H9 (cell line): ENCODE measurements at regions not wholly inside any gene's neighbourhood (a gene's known extent, or its start where the extent isn't known, plus 50 kb on each side); places are given as distances from the start of the nearest gene placed in this dataset.
A peak's percentile ranks its signal among the peaks of the same experiment; 100 is the strongest.

Source experiments
- DNase-seq: peaks from one replicate; pipeline ENCODE4 v3.0.0-alpha.2; 2017
- H2AFZ ChIP-seq: one replicate; pipeline ENCODE4 v1.6.1; 2013; ENCODE audit warnings: mild to moderate bottlenecking, low read length, control low read depth, moderate library complexity
- H2AK5ac ChIP-seq: 2 replicates; pipeline ENCODE4 v1.6.1; 2013; ENCODE audit warnings: low read length, control low read depth, mixed read lengths; ENCODE audit not compliant: insufficient read length
- H2BK120ac ChIP-seq: one replicate; pipeline ENCODE4 v1.6.1; 2013; ENCODE audit warnings: low read depth, mild to moderate bottlenecking, low read length, control low read depth, inconsistent platforms; ENCODE audit not compliant: poor library complexity, severe bottlenecking
- H2BK12ac ChIP-seq: 2 replicates; pipeline ENCODE4 v1.6.1; 2013; ENCODE audit warnings: low read length, control low read depth, mixed read lengths, low read depth; ENCODE audit not compliant: insufficient read length
- H2BK15ac ChIP-seq: 2 replicates; pipeline ENCODE4 v1.6.1; 2013; ENCODE audit warnings: low read depth, low read length, control low read depth
- H2BK20ac ChIP-seq: one replicate; pipeline ENCODE4 v1.6.1; 2013; ENCODE audit warnings: low read depth, mild to moderate bottlenecking, low read length, control low read depth, inconsistent platforms; ENCODE audit not compliant: poor library complexity, severe bottlenecking
- H2BK5ac ChIP-seq: 2 replicates; pipeline ENCODE4 v1.6.1; 2013; ENCODE audit warnings: low read length, control low read depth, mixed read lengths; ENCODE audit not compliant: insufficient read length
- H3K14ac ChIP-seq: 2 replicates; pipeline ENCODE4 v1.6.1; 2013; ENCODE audit warnings: low read length, control low read depth; ENCODE audit not compliant: insufficient read depth
- H3K18ac ChIP-seq: 2 replicates; pipeline ENCODE4 v1.6.1; 2013; ENCODE audit warnings: low read depth, mild to moderate bottlenecking, mixed read lengths, low read length, control low read depth; ENCODE audit not compliant: insufficient read length
- H3K23ac ChIP-seq: 2 replicates; pipeline ENCODE4 v1.6.1; 2013; ENCODE audit warnings: low read length, control low read depth, mixed read lengths, low read depth; ENCODE audit not compliant: insufficient read length
- H3K23me2 ChIP-seq: 2 replicates; pipeline ENCODE4 v1.6.1; 2013; ENCODE audit warnings: low read depth, mild to moderate bottlenecking, mixed read lengths, low read length, control low read depth; ENCODE audit not compliant: insufficient read length, poor library complexity, severe bottlenecking
- H3K27ac ChIP-seq: 2 replicates; pipeline ENCODE4 v1.5.1; 2013; ENCODE audit warnings: low read length, control low read depth, mixed read lengths, low read depth; ENCODE audit not compliant: insufficient read length
- H3K27me3 ChIP-seq: 2 replicates; pipeline ENCODE4 v1.6.1; 2013; ENCODE audit warnings: low read length, control low read depth, inconsistent platforms; ENCODE audit not compliant: insufficient read depth
- H3K4ac ChIP-seq: 2 replicates; pipeline ENCODE4 v1.6.1; 2013; ENCODE audit warnings: low read depth, mild to moderate bottlenecking, control low read depth, inconsistent platforms, low read length, moderate library complexity
- H3K4me1 ChIP-seq: 2 replicates; pipeline ENCODE4 v1.6.1; 2013; ENCODE audit warnings: low read length, control low read depth, inconsistent platforms; ENCODE audit not compliant: insufficient read depth
- H3K4me2 ChIP-seq: 2 replicates; pipeline ENCODE4 v1.6.1; 2013; ENCODE audit warnings: low read length, control low read depth, mixed read lengths; ENCODE audit not compliant: insufficient read length, insufficient read depth
- H3K56ac ChIP-seq: 2 replicates; pipeline ENCODE4 v1.6.1; 2013; ENCODE audit warnings: low read depth, mild to moderate bottlenecking, mixed read lengths, low read length, control low read depth; ENCODE audit not compliant: insufficient read length
- H3K79me1 ChIP-seq: 2 replicates; pipeline ENCODE4 v1.6.1; 2013; ENCODE audit warnings: low read depth, mild to moderate bottlenecking, moderate library complexity, low read length, control low read depth, inconsistent platforms; ENCODE audit not compliant: insufficient read depth, poor library complexity, severe bottlenecking
- H3K79me2 ChIP-seq: 2 replicates; pipeline ENCODE4 v1.6.1; 2013; ENCODE audit warnings: low read length, control low read depth, inconsistent platforms; ENCODE audit not compliant: insufficient read depth
- H3K9ac ChIP-seq: 2 replicates; pipeline ENCODE4 v1.6.1; 2013; ENCODE audit warnings: low read length, control low read depth, mixed read lengths; ENCODE audit not compliant: insufficient read length; ENCODE audit errors: extremely low read depth
- H3K9me3 ChIP-seq: one replicate; pipeline ENCODE4 v1.6.1; 2013; ENCODE audit warnings: low read depth, low read length, inconsistent platforms; ENCODE audit not compliant: control insufficient read depth
- H3T11ph ChIP-seq: one replicate; pipeline ENCODE4 v1.6.1; 2013; ENCODE audit warnings: mild to moderate bottlenecking, low read length, control low read depth, inconsistent platforms
- H4K20me1 ChIP-seq: one replicate; pipeline ENCODE4 v1.6.1; 2013; ENCODE audit not compliant: control insufficient read depth, insufficient read length, insufficient read depth
- H4K5ac ChIP-seq: 2 replicates; pipeline ENCODE4 v1.6.1; 2013; ENCODE audit warnings: low read depth, mild to moderate bottlenecking, mixed read lengths, low read length, control low read depth; ENCODE audit not compliant: insufficient read length
- H4K8ac ChIP-seq: replicated peaks from 2 replicates; pipeline ENCODE4 v1.6.1; 2013; ENCODE audit warnings: low read length, control low read depth, mixed read lengths, low read depth; ENCODE audit not compliant: insufficient read length
- H4K91ac ChIP-seq: 2 replicates; pipeline ENCODE4 v1.6.1; 2013; ENCODE audit warnings: low read depth, mild to moderate bottlenecking, moderate library complexity, mixed read lengths, low read length, control low read depth; ENCODE audit not compliant: insufficient read length
- H3K27ac Mint-ChIP-seq, 3 experiments: 2 replicates in 2 of 3; 3 replicates in 1 of 3; pipeline ENCODE4 v1.8.0; 2020 to 2021; ENCODE audit warnings: mixed read lengths in 3 of 3, mild to moderate bottlenecking in 1 of 3, moderate library complexity in 1 of 3
- H3K27me3 Mint-ChIP-seq: 2 replicates; pipeline ENCODE4 v1.8.0; 2021; ENCODE audit warnings: low read depth, mild to moderate bottlenecking, moderate library complexity, mixed read lengths
- H3K36me3 Mint-ChIP-seq, 3 experiments: 2 replicates in 2 of 3; 3 replicates in 1 of 3; pipeline ENCODE4 v1.8.0; 2020 to 2021; ENCODE audit warnings: low read depth in 3 of 3, mixed read lengths in 3 of 3; ENCODE audit not compliant: insufficient read depth in 1 of 3
- H3K4me1 Mint-ChIP-seq, 2 experiments: 2 replicates each; pipeline ENCODE4 v1.8.0; 2020; ENCODE audit warnings: mixed read lengths in 2 of 2
- H3K4me3 Mint-ChIP-seq, 2 experiments: 2 replicates in 1 of 2; 3 replicates in 1 of 2; pipeline ENCODE4 v1.8.0; 2020 to 2021; ENCODE audit warnings: mild to moderate bottlenecking in 2 of 2, mixed read lengths in 2 of 2, moderate library complexity in 1 of 2
- H3K9me3 Mint-ChIP-seq, 2 experiments: 2 replicates in 1 of 2; 3 replicates in 1 of 2; pipeline ENCODE4 v1.8.0; 2020; ENCODE audit warnings: mild to moderate bottlenecking in 2 of 2, mixed read lengths in 2 of 2, moderate library complexity in 1 of 2
- WGBS: extraction: QIAGEN DNeasy Blood & Tissue Kit; methylation state at CpG from one replicate; pipeline ENCODE4 v1.1.7; 2013; ENCODE audit warnings: missing lambda C conversion rate, low lambda C conversion rate, mixed read lengths; ENCODE audit not compliant: insufficient read length; ENCODE audit errors: extremely low coverage; 5-methylcytosine and 5-hydroxymethylcytosine counted together
- TF ChIP-seq, protein P1 (sequence below): fragments of 200-600 bp; sonication (generic); conservative IDR thresholded peaks from 3 replicates; pipeline ENCODE4 v1.8.0; 2021; ENCODE audit warnings: antibody characterized with exemption, mild to moderate bottlenecking

DNA sequence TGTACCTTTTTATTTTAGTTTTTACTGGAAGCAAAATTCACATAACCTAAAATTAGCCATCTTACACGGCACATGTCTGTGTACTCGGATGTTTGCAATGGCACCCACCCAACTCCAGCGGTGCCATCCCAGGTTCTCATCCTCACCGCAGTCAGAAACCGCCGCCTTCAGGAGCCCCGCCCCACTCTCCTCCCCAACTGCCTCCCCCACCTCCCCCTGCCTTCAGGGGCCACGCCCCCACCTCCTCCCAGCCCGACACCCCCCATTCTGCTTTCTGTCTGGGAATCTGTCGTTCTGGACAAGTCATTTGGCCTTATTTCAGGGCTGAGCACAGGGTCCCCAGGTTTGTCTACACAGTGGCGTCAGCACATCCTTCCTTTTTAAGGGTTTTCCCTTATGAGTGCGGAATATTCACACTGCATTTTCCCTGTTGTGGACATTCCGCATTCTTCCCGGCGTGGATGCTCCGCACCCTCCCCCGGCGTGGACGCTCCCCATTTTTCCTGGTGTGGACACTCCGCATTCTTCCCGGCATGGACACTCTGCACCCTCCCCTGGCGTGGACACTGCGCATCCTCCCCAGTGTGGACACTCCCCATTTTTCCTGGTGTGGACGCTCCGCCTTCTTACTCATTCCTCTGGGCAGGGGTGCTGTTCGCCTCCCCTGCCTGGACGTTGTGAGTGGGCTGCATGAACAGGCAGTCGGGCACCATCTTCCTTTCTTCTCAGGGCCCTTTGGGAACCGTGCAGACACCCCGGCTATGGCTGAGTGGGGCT is 135.4 kb upstream of the NKX1-1 start:
- Histone ChIP-seq H2AFZ (no peak overlapping the region), H3K14ac (no peak overlapping the region), H3K56ac (no peak overlapping the region), H3K18ac (no peak overlapping the region), H3K23ac (no peak overlapping the region), H4K91ac (no peak overlapping the region), H2AK5ac (no peak overlapping the region), H3T11ph (no peak overlapping the region), H4K5ac (no peak overlapping the region), H3K27ac (no peak overlapping the region), H3K9me3 (no peaks in the 10 kb centered on the region), H3K9ac (no peak overlapping the region), H3K79me1 (no peaks in the 10 kb centered on the region), H3K4me2 (no peak overlapping the region), H2BK15ac (no peak overlapping the region), H3K4me1 (no peaks in the 10 kb centered on the region), H2BK5ac (no peak overlapping the region), H3K79me2 (no peaks in the 10 kb centered on the region), H2BK120ac (no peak overlapping the region), H4K20me1 (no peaks in the 10 kb centered on the region), H2BK20ac (no peak overlapping the region), H2BK12ac (no peak overlapping the region), H3K4ac (no peak overlapping the region), H4K8ac (no peak overlapping the region), H3K27me3 (no peaks in the 10 kb centered on the region), H3K23me2 (no peaks in the 10 kb centered on the region)
- H3K27me3 Mint-ChIP-seq, result peaks cover 2% of the 10 kb centered on the region
- no peaks in the 10 kb centered on the region; a peak in 1 of 7 replicates for H3K36me3 Mint-ChIP-seq
- no peak overlapping the region for H3K4me3 Mint-ChIP-seq
- no peaks in the 10 kb centered on the region for H3K9me3 Mint-ChIP-seq
- peaks cover 3 to 8% of the 10 kb centered on the region in 2 experiments; a peak in 2 of 4 replicates for H3K4me1 Mint-ChIP-seq
- no CpG with 5 or more reads among the region's 30 CpGs for WGBS
- peak overlapping the region in 1 of 3 experiments; percentile 79; a peak in 1 of 7 replicates for H3K27ac Mint-ChIP-seq
- TF ChIP-seq, protein P1, sequence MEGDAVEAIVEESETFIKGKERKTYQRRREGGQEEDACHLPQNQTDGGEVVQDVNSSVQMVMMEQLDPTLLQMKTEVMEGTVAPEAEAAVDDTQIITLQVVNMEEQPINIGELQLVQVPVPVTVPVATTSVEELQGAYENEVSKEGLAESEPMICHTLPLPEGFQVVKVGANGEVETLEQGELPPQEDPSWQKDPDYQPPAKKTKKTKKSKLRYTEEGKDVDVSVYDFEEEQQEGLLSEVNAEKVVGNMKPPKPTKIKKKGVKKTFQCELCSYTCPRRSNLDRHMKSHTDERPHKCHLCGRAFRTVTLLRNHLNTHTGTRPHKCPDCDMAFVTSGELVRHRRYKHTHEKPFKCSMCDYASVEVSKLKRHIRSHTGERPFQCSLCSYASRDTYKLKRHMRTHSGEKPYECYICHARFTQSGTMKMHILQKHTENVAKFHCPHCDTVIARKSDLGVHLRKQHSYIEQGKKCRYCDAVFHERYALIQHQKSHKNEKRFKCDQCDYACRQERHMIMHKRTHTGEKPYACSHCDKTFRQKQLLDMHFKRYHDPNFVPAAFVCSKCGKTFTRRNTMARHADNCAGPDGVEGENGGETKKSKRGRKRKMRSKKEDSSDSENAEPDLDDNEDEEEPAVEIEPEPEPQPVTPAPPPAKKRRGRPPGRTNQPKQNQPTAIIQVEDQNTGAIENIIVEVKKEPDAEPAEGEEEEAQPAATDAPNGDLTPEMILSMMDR, result no peak
- DNase-seq, result no peak
